Activated T-cell treated with anti-CD3 and anti-CD28 coated beads, Interleukin-2, amount 50 U/mL, for 24 hours (primary cell): ENCODE measurements at regions not wholly inside any gene's neighbourhood (a gene's known extent, or its start where the extent isn't known, plus 50 kb on each side); places are given as distances from the start of the nearest gene placed in this dataset.

Source experiments
- DNase-seq: peaks from one replicate; pipeline ENCODE4 v3.0.0-alpha.2; 2020
- H3K27ac Mint-ChIP-seq: 2 replicates; pipeline ENCODE4 v1.8.0; 2020; ENCODE audit warnings: mild to moderate bottlenecking, mixed read lengths
- H3K27me3 Mint-ChIP-seq: 2 replicates; pipeline ENCODE4 v1.8.0; 2020; ENCODE audit warnings: mixed read lengths
- H3K36me3 Mint-ChIP-seq: 2 replicates; pipeline ENCODE4 v1.8.0; 2020; ENCODE audit warnings: low read depth, mixed read lengths
- H3K4me1 Mint-ChIP-seq: 2 replicates; pipeline ENCODE4 v1.8.0; 2020; ENCODE audit warnings: low read depth, mixed read lengths
- H3K4me3 Mint-ChIP-seq: 2 replicates; pipeline ENCODE4 v1.8.0; 2020; ENCODE audit warnings: mild to moderate bottlenecking, moderate library complexity, mixed read lengths
- H3K9me3 Mint-ChIP-seq: 2 replicates; pipeline ENCODE4 v1.8.0; 2020; ENCODE audit warnings: mixed read lengths

DNA sequence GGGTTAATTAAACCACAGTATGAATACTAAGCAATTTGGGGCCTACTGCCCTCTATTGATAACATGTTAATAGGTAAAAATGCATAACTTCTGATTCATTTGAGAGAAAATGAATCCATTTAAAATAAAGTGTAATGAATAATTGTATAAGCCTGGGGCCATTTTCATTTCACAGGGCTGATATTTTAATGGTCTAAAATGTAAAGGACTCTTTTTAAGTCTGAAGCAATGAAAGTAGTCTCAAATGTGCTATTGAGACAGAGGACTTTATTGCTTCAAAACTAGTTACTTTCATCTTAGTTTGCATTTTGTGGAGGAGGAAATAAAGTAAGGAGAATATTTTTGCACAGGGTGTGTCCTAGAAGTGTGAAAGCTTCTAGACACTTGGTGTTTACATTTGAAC is 155.4 kb downstream of the TLR5 start:
- H3K4me1 Mint-ChIP-seq: no peaks in the 10 kb centered on the region
- peaks cover 5% of the 10 kb centered on the region for H3K36me3 Mint-ChIP-seq
- no peaks in the 10 kb centered on the region for H3K9me3 Mint-ChIP-seq
- no peak overlapping the region for H3K27ac Mint-ChIP-seq
- no peak overlapping the region for H3K4me3 Mint-ChIP-seq
- no peak for DNase-seq
- H3K27me3 Mint-ChIP-seq: no peaks in the 10 kb centered on the region

DNA sequence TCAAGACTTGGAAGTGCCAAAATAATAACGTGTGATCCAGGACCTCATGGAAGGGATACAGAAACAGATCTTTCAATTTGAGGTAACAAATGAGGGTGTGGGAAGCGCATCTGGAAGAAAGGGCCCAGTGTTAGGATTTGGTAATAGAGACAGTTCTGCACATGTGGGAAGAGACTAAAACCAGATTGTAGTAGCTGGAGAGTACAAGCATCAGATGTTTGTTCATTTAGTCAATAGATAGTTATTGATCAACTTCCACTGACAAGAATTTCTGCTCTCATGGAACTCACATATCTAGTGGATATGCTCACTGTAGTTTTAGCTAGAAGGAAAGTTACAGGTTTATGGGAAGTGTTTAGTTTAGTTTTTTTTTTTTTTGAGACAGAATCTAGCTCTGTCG is 153.6 kb downstream of the TLR5 start:
- Mint-ChIP-seq H3K36me3 (peaks cover 6% of the 10 kb centered on the region), H3K27ac (no peak overlapping the region), H3K9me3 (no peaks in the 10 kb centered on the region), H3K4me1 (no peaks in the 10 kb centered on the region), H3K27me3 (no peaks in the 10 kb centered on the region), H3K4me3 (no peak overlapping the region)
- no peak for DNase-seq

DNA sequence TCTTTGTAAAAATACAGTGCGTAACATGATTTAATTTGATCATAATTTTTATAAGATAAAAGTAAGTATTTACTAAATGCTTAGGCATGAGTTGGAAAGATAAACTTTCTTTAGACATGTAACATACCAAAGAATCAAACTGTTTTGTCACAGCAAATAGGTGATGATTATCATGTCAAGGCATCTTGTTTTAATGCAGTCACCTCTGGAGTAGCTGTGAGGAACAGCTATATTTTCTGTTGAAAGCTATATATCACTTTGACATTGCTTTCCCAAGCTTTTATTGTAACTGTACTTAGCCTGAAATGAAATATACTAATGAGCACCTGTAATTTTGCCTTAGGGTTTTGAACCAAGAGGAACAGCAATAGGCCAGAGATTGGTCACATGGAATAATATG is 151.9 kb downstream of the TLR5 start:
- Mint-ChIP-seq H3K9me3 (no peaks in the 10 kb centered on the region), H3K27me3 (no peaks in the 10 kb centered on the region), H3K4me3 (no peak overlapping the region), H3K36me3 (peaks cover 9% of the 10 kb centered on the region), H3K4me1 (no peaks in the 10 kb centered on the region), H3K27ac (no peak overlapping the region)
- DNase-seq: no peak

DNA sequence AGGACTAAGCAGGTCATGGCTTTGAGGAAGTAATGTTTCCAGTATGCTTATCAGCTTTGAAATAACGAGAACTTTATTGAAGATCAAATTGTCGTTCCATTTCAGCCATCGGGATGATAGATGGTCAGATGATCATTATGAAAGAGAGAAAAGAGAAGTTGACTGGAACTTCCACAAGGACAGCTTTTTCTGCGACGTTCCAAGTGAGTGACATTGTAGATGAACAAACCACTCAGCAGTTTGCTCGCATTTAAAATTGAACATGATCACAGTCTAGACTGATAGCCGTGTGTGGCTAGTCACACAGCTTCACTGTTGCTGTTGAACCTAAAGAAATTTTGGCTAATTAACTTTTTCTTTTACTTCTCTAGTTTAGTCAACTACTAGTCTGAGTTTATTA is 151.1 kb downstream of the TLR5 start:
- Mint-ChIP-seq H3K9me3 (no peaks in the 10 kb centered on the region), H3K36me3 (peaks cover 9% of the 10 kb centered on the region), H3K4me3 (no peak overlapping the region), H3K27me3 (no peaks in the 10 kb centered on the region), H3K27ac (no peak overlapping the region), H3K4me1 (no peaks in the 10 kb centered on the region)
- no peak for DNase-seq

DNA sequence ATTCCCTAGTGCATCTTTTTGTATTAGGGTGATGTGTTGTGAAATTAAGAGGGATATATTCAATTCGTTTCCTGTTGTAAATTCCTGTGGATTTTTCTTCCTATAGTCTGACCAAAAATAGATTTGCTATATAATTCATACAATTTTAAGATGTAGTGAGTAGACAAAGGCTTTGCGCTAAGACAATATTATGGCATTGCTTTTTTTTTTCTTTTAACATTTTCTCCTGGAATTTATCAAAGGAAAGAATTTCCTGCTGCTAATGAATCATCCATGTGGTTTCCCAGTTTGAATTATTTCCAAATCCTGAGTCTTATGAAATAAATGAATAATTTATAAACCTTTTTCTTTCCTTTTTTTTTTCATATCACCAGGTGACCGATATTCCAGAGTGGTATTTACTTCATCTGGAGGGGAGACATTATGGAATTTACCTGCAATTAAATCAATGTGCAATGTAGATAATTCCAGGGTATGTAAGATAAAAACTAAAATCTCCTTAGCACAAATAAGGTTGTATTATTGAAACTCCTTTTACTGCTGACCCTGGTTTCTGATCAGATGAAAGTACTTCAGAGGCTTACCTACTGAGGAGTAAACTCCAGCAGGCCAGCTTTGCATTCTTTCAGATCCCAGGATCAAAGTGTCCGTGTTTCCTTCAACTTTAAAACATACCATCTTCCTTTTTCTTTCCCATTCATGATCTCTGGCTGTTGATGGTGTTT is 148.4 kb downstream of the TLR5 start:
- DNase-seq: no peak
- no peaks in the 10 kb centered on the region for H3K9me3 Mint-ChIP-seq
- no peak overlapping the region for H3K27ac Mint-ChIP-seq
- H3K4me1 Mint-ChIP-seq: no peaks in the 10 kb centered on the region
- H3K27me3 Mint-ChIP-seq: no peaks in the 10 kb centered on the region
- H3K36me3 Mint-ChIP-seq: peaks cover 9% of the 10 kb centered on the region
- H3K4me3 Mint-ChIP-seq: no peak overlapping the region

DNA sequence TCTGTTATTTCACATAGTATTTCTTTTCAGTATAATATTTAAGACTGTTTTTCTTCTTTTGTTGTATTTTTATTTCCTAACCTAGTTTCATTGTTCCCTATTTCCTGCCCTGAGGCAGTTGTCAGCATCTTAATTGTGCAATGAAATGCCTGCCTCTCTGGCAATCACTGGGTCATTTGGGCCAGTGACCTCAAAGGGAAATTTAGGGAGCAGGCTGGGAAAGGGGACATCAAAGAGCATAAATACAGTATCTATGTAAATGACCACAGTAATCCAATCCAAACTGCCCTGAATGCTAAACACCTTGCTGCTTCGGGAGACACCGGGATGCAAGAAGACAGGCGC is 147.8 kb downstream of the TLR5 start:
- Mint-ChIP-seq H3K27ac (no peak overlapping the region), H3K27me3 (no peaks in the 10 kb centered on the region), H3K4me1 (no peaks in the 10 kb centered on the region), H3K9me3 (no peaks in the 10 kb centered on the region), H3K36me3 (peaks cover 9% of the 10 kb centered on the region), H3K4me3 (no peak overlapping the region)
- DNase-seq: no peak

DNA sequence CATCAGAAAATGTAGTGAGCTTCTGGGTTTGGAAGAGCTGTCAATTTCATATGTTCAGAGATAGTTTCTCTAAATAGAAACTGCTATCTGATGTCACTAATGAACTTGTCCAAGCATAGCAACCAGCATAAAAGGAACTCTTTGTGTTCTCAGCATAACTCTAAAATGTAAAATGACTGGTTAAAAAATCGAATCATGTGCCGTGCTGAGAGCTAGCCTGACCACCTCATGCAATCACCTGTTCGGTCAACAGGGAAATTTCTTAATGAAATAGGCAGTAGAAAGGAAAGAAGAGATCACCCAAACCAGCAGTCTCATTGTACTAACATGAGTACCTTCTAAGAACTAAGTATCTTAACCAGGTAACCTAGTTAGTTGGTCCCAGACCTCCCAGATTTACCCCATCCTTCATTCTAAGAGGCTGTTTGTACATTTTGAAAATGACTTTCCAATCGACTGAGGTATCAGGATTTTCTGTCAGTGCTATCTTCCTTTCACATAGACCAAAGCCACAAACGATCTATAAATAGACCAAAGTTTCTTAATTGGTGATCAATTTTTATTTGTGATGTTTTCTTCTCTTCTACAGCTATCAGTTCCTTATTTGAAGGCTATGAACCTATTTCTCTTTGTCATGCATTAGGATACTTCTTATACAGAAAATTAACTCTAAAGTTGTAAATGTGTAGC is 147.3 kb downstream of the TLR5 start:
- no peak for DNase-seq
- Mint-ChIP-seq H3K9me3 (no peaks in the 10 kb centered on the region), H3K4me1 (no peaks in the 10 kb centered on the region)

DNA sequence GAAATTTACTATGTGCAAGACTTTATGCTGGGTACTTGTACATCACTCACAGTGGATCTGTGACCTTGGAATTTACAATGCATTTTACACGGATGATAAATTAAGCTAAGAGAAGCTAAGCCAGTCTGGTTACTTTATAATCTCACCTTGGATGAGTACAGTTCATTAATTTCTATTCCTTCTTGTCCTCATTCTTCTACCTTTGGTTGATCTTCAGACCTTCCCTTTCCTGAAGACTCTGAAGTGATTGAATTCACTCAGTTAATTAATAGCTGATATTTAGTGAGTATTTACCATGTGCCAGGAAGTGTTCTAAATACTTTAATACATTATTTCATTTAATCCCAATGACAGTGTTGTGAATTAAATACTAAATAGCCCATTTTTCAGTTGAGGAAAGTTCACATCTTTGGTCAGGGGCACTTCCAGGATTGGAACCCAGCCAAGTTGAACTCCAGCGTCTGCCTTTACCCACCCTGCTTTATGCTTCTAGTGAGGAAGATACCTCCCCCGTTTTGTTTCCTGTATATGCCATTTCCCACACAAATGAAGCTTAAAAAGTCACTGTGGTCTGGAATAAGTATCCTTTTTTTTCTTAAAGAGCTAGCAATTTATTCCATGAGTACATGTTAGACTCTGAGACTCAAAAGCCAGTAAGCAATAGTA is 146.6 kb downstream of the TLR5 start:
- Mint-ChIP-seq H3K36me3 (peaks cover 9% of the 10 kb centered on the region), H3K4me1 (no peaks in the 10 kb centered on the region), H3K27ac (no peak overlapping the region), H3K4me3 (no peak overlapping the region), H3K27me3 (no peaks in the 10 kb centered on the region), H3K9me3 (no peaks in the 10 kb centered on the region)
- no peak for DNase-seq

More for the DNA sequence above, 147.3 kb downstream of the TLR5 start:
- Mint-ChIP-seq H3K27me3 (no peaks in the 10 kb centered on the region), H3K36me3 (peaks cover 9% of the 10 kb centered on the region), H3K27ac (no peak overlapping the region), H3K4me3 (no peak overlapping the region)

DNA sequence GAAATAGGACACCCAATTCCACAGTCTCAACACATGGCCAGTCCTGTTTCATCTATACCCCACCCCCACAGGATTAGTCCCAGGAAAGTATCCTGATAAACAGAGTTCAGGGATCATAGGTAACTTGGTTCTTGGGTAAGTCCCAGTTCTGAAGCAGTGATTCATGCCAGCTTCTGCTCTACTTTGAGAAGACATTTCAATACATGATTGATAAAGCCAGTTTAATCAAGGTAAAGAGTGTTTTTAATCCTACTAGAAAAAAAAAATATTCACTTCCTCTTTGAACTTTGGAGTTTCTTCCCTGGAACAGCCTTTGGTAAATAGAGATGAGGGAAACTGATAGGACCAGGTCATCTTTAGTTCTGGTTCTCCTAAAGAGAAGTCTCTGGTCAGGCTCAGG is 142.4 kb downstream of the TLR5 start:
- Mint-ChIP-seq H3K4me1 (no peaks in the 10 kb centered on the region), H3K36me3 (peaks cover 31% of the 10 kb centered on the region), H3K9me3 (no peaks in the 10 kb centered on the region), H3K27ac (no peak overlapping the region), H3K4me3 (no peak overlapping the region), H3K27me3 (no peaks in the 10 kb centered on the region)
- no peak for DNase-seq

DNA sequence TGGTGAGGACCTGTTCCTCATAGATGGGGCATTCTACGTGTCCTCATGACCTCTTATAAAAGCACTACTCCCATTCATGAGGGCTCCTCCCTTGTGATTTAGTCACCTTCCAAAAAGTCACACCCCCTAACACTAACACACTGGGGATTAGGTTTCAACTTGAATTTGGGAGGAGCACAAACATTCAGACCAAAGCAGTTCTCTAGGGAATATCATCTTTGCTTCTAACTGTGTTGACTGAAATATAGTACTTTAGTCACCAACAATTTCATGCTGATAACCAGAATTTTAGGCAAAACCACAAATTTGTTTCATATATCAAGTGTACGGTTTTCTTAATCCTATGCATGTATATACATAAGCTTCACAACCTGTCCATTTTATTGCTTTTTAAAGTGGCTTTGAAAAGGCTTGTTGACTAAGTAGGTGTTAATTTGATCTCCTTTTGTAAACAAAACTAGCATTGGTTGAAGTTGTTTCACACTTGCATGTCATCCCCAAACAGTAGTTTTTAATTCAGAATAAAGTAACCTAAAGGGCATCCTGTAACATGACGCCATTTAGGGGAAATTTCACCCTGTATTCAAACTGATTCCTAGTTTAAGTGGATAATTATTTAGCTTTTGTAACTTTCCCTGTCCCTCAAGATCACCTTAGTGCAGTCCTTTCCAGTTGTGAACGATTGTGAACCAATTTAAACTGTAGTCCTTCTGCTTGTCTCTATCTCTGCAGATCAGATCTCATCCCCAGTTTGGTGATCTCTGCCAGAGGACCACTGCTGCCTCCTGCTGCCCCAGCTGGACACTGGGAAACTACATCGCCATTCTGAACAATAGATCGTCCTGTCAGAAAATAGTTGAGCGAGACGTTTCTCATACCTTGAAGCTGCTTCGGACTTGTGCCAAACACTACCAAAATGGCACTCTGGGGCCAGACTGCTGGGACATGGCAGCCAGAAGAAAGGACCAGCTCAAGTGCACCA is 141.1 kb downstream of the TLR5 start:
- no peak for DNase-seq
- Mint-ChIP-seq H3K27ac (no peak overlapping the region), H3K4me3 (no peak overlapping the region), H3K4me1 (no peaks in the 10 kb centered on the region), H3K36me3 (peaks cover 31% of the 10 kb centered on the region), H3K27me3 (no peaks in the 10 kb centered on the region), H3K9me3 (no peaks in the 10 kb centered on the region)

DNA sequence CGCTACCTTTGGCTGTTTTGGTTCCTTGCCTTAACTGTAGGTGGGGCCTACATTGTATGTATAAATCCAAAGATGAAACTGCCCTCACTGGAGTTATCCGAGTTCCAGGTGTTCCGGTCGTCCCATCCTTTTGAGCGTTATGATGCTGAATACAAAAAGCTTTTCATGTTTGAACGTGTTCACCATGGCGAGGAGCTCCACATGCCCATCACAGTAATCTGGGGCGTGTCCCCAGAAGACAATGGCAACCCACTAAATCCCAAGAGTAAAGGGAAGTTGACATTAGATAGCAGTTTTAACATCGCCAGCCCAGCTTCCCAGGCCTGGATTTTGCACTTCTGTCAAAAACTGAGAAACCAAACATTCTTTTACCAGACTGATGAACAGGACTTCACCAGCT is 139.5 kb downstream of the TLR5 start:
- no peaks in the 10 kb centered on the region for H3K27me3 Mint-ChIP-seq
- peaks cover 31% of the 10 kb centered on the region for H3K36me3 Mint-ChIP-seq

DNA sequence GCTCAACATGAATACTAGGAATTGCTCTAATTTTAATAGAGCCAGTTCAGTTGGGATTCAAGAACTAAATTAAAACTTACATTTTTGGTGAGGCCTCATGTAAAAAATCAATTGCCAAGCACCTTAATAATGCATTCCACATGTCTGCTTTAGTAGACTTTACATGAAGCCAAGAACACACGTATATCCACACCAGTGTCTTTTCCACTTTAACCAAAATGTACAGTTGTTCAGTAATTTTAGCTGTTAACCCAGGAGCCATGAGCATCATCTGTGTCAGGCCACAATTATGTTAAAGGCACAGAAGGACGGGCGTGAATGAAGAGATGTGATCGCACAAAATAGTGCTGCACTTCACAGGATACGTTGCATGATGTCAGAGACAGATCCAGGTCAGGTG is 136.7 kb downstream of the TLR5 start:
- H3K4me3 Mint-ChIP-seq: no peak overlapping the region
- DNase-seq: no peak
- H3K4me1 Mint-ChIP-seq: no peaks in the 10 kb centered on the region
- no peak overlapping the region for H3K27ac Mint-ChIP-seq
- H3K9me3 Mint-ChIP-seq: no peaks in the 10 kb centered on the region
- peaks cover 6% of the 10 kb centered on the region for H3K27me3 Mint-ChIP-seq
- peaks cover 31% of the 10 kb centered on the region for H3K36me3 Mint-ChIP-seq

More for the DNA sequence above, 139.5 kb downstream of the TLR5 start:
- no peak for DNase-seq
- Mint-ChIP-seq H3K9me3 (no peaks in the 10 kb centered on the region), H3K4me3 (no peak overlapping the region), H3K4me1 (no peaks in the 10 kb centered on the region), H3K27ac (no peak overlapping the region)

DNA sequence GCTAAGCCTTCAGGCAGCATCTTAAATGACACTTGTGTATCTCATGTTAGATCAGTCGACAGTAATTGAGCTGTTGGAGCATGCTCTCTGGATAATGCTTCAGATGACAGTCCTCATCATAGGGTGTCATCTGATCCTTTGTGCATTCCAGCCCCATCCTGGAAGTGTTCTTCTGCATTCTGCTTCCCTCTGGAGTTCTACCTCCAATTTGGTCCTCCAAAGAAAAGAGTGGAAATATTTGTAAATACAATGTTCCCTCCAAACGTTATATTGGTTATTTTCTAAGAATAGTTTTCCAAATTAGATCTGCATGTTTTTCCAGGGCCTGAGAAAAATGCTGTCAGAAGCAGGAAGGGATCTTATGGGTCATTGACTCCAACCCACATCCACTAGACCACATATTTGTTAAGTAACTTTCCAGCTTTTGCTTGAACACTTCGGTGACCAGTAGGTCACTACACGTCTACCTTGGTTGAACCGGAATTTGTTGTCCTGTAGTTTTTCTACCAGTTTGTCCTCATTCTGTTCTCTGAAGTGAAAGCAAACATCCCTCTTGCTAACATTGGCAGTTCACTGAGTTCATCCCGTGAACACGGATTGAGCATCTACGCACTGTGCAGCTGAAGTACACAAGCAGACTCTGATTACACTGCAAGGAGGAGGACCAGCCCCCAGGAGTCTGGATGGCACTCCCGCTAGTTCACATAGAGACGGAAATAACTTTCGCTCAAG is 136.0 kb downstream of the TLR5 start:
- H3K27ac Mint-ChIP-seq: no peak overlapping the region

DNA sequence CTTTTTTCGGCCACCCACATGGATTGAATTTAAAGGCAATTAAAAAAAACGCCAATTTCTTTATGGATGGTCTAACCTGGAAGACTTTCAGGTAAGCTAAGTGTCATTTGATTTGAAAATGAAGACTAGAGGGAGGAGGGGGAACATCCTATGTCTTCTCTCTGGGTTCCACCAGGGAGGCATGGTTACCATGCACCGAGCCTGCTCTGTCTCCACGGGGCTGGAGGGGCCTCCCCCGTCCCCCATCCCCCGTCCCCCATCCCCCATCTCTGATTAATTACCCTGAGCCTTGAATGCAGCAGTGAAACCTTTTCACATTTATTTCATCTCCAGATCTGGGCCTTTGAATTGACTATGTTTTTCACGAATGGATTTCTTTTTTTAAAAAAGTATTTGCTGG is 135.1 kb downstream of the TLR5 start:
- no peak for DNase-seq
- peaks cover 11% of the 10 kb centered on the region for H3K27me3 Mint-ChIP-seq
- no peaks in the 10 kb centered on the region for H3K4me1 Mint-ChIP-seq
- H3K9me3 Mint-ChIP-seq: no peaks in the 10 kb centered on the region
- H3K27ac Mint-ChIP-seq: no peak overlapping the region
- peaks cover 20% of the 10 kb centered on the region for H3K36me3 Mint-ChIP-seq
- no peak overlapping the region for H3K4me3 Mint-ChIP-seq

More for the DNA sequence above, 136.0 kb downstream of the TLR5 start:
- DNase-seq: no peak
- no peaks in the 10 kb centered on the region for H3K9me3 Mint-ChIP-seq
- H3K4me3 Mint-ChIP-seq: no peak overlapping the region
- no peaks in the 10 kb centered on the region for H3K4me1 Mint-ChIP-seq
- H3K36me3 Mint-ChIP-seq: peaks cover 28% of the 10 kb centered on the region
- peaks cover 6% of the 10 kb centered on the region for H3K27me3 Mint-ChIP-seq
